NCI-H146 treated with DMSO at 0.1 percent for 48 hours (cell line): ENCODE measurements at regions not wholly inside any gene's neighbourhood (a gene's known extent, or its start where the extent isn't known, plus 50 kb on each side); places are given as distances from the start of the nearest gene placed in this dataset.
"Not testable (repeated sequence)": the region's sequence is repeated elsewhere in the genome, so short reads cannot be mapped to it uniquely, and the experiment has no call there.

Experiments used
- DNase-seq: peaks from one replicate; lab custom pipeline; 2025; ENCODE audit not compliant: unreplicated experiment; lab: John Stamatoyannopoulos, UW

GRCh38 chr12:127970491-127970890, 296.5 kb upstream of the TMEM132C start:
- DNase-seq: no peak

- DNase-seq: no peak
These were observed 286.4 kb upstream of the TMEM132C start for GRCh38 chr12:127980585-127980984.

- no peak for DNase-seq
These were observed 285.1 kb upstream of the TMEM132C start for GRCh38 chr12:127981875-127982274.

DNA sequence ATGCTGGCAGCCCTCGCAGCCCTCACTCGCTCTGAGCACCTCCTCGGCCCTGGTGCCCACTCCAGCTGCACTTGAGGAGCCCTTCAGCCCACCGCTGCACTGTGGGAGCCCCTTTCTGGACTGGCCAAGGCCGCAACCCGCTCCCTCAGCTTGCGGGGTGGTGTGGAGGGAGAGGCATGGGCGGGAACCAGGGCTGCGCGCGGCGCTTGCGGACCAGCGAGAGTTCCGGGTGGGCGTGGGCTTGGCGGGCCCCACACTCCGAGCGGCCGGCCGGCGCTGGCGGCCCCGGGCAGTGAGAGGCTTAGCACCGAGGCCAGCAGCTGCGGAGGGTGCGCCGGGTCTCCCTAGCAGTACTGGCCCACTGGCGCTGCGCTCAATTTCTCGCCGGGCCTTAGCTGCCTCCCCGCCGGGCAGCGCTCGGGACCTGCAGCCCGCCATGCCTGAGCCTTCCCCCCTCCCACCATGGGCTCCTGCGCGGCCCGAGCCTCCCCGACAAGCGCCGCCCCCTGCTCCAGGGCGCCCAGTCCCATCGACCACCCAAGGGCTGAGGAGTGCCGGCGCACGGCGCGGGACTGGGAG, 283.7 kb upstream of the TMEM132C start:
- DNase-seq: not testable (repeated sequence)

GRCh38 chr12:127984386-127985055, 282.4 kb upstream of the TMEM132C start:
- DNase-seq: no peak

DNA sequence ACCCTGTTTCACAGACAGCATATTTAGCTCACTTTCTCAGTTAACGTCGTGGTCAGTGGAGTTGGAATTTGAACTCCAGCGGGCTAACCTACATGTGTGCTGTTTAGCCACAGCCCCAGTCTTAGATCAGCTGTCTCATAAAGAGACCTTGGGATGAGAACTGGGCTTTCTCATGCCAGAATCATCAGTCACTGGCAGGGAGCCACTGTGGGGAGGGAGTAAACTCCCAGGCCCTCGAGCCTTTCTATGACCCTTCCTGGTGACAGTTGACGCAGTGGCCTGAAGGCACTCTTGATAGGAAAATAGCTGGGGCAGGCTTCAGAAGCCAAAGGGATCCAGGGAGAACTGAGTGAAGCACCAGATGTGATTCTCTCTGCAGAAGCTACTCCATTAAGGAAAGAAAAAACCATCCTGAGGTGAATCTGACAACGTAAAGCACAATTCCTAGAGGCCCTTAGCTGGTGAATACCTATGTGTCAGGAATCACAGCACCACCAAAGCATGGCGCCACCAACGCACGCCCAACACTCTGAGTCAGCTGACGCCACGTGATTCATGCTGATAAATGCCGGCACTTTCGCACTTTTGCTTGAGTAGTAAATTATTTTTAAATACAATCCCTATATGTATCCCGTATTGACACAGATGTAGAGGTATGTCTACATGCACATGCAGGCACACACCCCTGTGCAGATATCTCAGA, 279.6 kb upstream of the TMEM132C start:
- DNase-seq: no peak

DNA sequence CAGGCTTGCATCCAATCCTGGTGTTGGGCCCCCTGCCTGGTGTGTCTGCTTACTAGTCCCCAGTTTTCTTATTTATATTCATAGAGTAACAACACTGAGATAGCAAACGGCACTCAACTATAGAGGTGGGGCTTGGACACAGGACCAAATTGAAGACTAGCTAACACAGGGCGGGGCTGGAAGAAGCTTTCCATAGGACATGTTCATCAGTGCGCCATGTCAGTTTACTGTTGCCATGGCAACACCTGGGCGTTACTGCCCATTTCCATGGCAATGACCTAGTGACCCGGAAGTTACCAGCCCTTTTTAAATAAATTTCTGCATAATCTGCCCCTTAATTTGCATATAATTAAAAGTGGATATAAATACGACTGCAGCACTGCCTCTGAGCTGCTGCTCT, 275.5 kb upstream of the TMEM132C start:
- DNase-seq: no peak

DNA sequence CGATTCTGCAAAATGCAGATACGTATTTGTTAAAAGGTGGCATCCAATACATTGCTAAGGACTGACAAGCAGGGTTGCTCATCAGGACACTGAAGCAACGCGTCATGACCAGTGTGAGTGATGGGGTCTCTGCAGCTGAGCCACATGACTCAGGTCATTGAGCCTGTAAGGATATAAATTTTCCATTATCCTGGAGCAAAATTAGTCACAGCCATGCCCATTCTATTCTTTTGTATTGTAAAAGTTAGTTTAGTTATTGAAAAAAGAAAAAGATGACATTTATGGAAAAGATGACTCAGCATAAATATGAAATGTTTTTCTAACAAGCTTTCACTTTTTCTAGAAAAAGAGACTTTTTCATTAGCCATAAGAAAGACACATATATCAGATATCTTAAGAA, 268.0 kb upstream of the TMEM132C start:
- DNase-seq: no peak

DNA sequence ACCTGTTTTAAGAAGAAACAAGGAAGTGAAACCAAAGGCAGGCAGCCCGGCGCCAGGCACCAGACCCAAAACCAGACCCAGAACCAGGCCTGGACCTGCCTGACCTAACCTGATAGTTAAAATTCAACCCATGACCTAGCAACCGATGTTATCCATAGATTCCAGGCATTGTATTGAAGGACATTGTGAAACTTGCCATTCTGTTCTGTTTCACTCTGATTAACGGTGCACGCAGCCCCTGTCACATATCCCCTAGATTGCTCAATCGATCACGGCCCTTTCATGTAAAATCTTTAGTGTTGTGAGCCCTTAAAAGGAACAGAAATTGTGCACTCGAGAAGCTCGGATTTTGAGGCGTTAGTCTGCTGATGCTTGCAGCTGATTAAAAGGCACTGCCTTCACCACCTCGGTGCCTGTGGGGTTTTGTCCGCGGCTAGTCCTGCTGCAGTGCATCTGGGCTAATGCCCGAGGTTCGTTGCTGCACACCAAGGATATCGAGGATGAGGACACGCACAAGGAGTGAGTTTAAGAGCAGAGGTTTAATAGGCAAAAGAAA, 262.5 kb upstream of the TMEM132C start:
- no peak for DNase-seq

GRCh38 chr12:128007250-128007649, 259.7 kb upstream of the TMEM132C start:
- DNase-seq: no peak

- no peak for DNase-seq
These were observed 258.6 kb upstream of the TMEM132C start for GRCh38 chr12:128008341-128008740.

DNA sequence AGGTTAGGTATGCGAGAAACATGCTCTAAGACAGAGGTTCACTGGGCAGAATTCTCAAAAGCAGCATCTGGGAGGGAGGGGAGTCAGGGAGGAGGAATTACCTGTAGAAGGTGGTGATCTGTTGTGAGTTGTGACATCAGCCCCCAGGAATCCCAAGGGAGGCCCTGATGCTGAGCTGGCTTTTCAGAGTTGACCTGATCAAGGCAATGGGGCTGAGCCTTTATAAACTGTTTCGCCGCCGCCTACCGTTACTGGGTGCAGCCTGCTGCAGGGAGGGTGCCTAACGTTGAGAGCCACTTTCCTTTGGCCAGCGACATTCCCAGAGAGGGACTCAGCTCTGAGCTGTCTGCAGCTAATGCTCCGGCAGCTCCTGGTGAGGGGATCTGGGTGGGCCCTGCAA, 257.9 kb upstream of the TMEM132C start:
- no peak for DNase-seq

DNA sequence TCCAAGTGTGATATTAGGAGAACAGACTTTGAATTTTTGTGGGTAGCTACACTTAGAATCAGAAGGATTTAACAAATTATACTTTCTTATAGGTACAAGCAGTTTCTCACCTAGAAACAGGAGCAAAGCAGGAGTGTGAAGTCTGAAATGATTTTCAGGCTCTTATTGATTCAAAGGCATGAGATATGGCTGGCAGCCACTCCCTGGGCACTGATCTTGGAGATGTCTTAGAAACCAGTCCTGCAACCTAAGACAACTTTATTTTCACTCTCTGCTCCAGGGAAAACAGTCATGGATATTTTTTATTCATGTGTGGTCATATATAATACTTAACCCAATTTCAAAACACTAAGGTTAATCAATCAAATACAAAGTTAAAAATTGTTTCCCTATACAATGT, 254.9 kb upstream of the TMEM132C start:
- DNase-seq: no peak

GRCh38 chr12:128015276-128015675, 251.7 kb upstream of the TMEM132C start:
- DNase-seq: no peak

DNA sequence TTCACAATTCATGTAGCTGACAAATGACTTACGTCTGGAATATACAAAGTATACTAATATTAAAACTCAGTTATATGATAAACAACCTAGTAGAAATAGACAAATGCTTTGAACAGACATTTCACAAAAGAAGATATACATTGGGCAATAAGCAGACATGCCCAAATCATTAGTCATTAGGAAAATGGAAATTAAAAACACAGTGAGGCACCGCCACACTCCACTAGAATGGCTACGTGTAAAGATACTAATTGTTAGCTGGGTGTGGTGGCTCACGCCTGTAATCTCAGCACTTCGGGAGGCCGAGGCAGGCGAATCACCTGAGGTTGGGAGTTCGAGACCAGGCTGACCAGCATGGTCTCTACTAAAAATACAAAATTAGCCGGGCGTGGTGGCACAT, 248.9 kb upstream of the TMEM132C start:
- no peak for DNase-seq

GRCh38 chr12:128019996-128020544, 246.9 kb upstream of the TMEM132C start:
- DNase-seq: no peak

DNA sequence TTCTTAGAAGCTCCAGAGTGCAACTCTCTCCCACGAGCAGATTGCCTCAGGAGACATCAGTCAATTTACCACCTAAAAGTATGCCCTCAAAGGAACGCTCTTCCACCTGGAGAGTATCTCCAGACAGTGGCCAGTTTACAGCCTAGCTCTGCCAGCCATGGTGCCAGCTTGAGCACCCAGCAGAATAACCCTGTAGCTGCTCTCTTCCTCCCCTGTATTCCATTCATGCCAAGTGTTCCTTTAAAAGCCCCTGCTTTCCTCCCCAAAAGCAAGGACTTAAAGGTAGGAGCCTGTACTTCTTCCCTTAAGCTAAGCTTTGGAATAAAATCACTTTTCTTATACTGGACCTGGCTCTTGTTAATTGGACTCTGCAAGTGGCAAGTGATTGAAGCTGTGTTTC, 245.4 kb upstream of the TMEM132C start:
- no peak for DNase-seq

DNA sequence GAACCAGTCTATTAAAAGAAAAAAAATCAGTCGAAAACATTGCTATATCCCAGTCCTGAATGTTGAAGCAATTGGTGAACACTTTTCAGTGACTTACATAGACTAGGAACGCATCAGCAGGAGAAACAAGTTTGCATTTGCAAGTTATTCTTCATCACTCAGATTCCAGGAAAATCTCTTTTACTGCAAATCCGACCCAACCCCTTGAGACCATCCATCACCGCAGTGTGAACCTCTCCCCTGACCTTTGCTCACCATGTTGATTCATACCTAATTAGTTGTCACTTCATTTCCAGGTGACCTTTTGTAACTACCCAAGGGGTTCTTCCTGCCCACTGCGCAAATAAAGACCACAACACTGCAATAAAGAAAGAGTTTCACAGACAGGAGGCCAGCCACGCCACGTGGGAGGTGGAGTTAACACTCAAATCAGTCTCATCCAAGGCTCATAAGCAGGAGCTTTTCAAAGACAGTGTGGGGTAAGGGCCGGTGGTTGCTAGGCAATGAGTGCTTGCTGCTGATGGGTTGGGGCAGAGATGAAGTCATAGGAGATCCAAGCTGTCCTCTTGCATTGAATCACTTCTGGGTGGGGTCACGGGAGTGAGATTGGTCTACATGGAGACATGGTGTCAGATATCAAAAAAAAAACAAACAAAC, 241.3 kb upstream of the TMEM132C start:
- DNase-seq: no peak

DNA sequence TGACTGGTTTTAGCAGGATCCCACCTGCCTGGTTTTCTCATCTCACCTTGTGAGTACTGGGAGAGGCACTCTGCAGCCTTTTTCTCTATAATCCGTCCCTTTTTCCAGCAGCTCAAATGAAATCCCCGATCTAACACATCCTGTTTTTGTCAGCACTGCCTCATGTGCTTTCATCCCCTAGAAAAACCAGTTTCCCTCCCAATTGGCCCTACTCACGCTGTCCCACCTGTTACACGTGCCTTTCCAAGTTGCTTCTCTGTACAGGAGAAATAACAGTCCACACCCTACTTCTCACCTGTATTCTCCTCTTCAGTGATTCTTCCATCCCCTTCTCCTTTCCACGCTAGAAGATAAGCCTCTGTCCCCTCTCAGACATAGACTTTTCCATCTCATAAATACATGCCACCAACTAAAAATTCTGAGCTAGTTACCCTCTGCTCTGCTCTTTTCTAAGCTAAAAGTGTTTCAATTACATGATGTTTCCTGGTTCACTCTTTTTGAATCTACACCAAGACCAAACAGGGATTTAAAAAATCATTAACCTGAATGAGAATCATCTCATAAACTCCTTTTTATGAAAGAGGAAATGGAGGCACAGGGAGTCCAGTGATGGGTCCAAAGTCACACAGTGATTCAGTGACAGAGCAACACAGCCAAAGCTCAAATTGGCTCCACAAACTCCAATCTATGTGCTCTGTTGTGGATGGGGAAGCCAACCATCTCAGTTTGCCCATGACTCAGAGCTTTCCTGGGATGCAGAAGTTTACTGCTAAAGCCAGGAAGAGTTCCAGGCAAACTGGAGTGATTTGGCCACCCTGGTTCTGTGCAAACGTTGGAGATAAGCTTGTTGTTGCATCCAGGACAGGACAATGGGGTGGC, 240.0 kb upstream of the TMEM132C start:
- no peak for DNase-seq

DNA sequence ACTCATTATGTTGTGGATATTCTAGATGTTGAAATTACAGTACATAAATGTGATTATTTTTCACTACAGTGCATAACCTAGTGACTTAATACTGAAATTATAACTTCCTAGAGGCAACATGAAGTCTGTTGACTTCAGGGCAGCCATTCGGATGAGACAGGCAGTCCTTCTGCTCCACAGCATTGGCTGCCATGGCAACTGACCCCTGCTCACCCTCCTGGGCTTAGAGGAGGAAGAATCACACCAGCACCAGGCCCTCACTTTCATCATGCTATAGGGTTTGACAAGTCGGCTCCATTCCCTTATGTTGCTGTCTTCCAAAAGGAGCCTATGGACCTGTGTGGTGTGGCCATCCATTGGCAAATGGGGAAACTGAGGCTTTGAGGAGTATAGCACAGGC, 233.5 kb upstream of the TMEM132C start:
- DNase-seq: no peak
